WI38 (cell line): ENCODE measurements at regions not wholly inside any gene's neighbourhood (a gene's known extent, or its start where the extent isn't known, plus 50 kb on each side); places are given as distances from the start of the nearest gene placed in this dataset.
"Not testable (repeated sequence)": the region's sequence is repeated elsewhere in the genome, so short reads cannot be mapped to it uniquely, and the experiment has no call there.

Experiments used
- H3K4me3 ChIP-seq: 2 replicates; pipeline ENCODE4 v1.5.1; 2011; ENCODE audit warnings: low read depth, mild to moderate bottlenecking, control low read depth, low read length
- TF ChIP-seq, protein P1 (sequence below): IDR thresholded peaks from 2 replicates; pipeline ENCODE4 v1.5.1; 2012; ENCODE audit warnings: low read depth, mild to moderate bottlenecking, control low read depth, low read length

DNA sequence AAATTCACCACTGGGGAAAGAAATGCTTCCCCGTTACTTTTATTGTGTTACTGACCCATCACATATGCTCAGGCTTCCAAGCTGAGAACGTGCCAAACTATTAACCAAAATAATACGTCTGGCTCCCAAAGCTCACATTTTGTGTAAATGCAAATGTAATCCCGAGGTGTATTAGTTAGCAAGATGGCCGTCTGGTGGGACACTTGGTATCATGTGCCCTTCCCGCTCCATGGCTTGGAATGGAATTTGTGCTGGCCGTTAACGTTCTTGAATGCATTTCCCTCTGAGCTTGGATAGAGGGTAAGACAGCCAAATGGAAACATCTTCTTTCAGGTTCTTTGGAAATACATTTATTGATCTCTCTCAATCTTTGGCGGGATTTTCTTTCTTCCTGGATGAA, 105.0 kb downstream of the MFAP3L start:
- H3K4me3 ChIP-seq: no peak overlapping the region
- TF ChIP-seq, protein P1, sequence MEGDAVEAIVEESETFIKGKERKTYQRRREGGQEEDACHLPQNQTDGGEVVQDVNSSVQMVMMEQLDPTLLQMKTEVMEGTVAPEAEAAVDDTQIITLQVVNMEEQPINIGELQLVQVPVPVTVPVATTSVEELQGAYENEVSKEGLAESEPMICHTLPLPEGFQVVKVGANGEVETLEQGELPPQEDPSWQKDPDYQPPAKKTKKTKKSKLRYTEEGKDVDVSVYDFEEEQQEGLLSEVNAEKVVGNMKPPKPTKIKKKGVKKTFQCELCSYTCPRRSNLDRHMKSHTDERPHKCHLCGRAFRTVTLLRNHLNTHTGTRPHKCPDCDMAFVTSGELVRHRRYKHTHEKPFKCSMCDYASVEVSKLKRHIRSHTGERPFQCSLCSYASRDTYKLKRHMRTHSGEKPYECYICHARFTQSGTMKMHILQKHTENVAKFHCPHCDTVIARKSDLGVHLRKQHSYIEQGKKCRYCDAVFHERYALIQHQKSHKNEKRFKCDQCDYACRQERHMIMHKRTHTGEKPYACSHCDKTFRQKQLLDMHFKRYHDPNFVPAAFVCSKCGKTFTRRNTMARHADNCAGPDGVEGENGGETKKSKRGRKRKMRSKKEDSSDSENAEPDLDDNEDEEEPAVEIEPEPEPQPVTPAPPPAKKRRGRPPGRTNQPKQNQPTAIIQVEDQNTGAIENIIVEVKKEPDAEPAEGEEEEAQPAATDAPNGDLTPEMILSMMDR: no peak

DNA sequence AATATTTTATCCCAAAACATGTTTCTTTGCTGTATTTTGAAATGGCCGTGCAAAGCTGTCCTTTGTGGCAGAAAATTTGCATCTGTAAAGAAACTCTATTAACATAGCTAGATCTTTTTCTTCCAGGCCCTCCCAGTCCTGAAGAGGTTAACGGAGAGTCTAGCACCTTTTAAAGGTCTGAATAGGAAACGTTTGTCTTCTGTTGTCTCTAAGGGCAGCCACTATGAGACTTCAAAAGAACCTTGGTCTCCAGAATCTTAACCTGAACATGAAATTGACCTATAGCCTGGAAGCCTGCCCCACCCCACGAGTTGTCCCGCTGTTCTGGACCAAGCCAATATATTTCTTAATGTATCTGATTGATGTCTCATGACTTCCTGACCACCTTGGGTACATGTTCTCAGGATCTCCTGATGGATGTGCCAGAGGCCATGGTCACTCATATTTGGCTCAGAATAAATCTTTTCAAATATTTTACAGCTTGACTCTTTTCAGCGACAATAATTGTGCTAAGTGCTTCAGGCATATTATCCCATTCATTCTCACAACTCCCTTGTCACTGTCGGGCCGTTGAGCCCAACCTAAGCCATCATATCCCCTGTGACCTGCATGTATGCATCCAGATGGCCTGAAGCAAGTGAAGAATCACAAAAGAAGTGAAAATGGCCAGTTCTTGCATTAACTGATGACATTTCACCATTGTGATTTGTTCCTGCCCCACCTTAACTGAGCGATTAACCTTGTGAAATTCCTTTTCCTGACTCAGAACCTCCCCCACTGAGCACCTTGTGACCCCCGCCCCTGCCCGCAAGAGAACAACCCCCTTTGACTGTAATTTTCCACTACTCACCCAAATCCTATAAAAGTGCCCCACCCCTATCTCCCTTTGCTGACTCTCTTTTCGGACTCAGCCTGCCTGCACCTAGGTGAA, 106.7 kb downstream of the MFAP3L start:
- not testable (repeated sequence) for H3K4me3 ChIP-seq

DNA sequence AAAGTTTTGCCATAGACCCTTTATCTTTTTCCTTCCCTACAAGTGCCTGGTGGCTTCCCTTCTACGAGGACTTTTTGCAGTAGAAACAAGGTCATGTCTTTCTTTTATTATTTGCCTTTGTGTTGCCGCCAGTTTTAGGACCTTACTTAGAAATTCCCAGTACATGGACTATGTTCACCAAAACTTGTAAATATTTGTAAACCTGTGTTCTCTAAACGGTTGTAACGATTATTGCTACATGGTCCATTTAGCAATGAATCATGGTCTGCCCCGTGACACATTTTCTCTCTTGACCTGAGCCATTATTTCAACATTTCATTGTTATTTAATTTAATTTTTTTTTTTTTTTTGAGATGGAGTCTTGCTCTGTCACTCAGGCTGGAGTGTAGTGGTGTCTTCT, 110.7 kb downstream of the MFAP3L start:
- H3K4me3 ChIP-seq: no peak overlapping the region
- TF ChIP-seq, protein P1: no peak

DNA sequence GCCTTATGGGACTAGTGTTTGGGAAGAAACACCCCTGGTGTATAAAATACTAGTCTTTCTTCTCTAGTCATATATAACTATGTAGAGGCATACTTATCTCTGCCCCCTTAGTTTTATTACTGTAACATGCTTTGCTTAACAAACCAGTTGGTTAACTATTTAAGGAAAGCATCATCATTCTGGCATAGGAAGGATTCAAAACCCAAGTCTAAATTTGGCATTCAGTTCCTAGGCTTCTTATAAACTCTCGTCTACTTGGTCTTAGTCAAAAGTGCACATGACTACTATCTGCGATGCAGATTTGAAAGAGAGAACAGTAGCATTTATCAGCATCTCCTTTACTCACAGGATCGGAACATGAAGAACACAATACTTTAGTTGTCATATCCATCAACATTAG, 111.3 kb downstream of the MFAP3L start:
- TF ChIP-seq, protein P1: no peak

DNA sequence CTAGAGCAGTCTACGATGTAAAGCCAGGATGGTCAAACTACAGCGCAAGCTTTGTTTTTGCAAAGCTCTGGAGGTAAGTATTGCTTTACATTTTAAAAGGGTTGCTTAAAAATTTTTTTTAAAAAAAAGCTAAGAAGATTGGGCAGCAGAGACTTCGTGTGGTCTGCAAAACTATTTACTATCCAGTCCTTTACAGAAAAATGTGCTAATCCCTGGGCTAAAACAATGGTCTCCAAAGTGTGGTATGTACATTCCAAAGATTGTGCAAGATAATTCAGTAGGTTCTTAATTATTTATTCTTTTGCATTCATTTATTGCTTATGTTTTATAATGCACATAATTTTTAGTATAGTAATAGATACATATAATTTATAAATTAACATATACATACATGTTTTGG, 113.2 kb downstream of the MFAP3L start:
- TF ChIP-seq, protein P1: no peak

More for the DNA sequence above, 111.3 kb downstream of the MFAP3L start:
- no peak overlapping the region for H3K4me3 ChIP-seq

DNA sequence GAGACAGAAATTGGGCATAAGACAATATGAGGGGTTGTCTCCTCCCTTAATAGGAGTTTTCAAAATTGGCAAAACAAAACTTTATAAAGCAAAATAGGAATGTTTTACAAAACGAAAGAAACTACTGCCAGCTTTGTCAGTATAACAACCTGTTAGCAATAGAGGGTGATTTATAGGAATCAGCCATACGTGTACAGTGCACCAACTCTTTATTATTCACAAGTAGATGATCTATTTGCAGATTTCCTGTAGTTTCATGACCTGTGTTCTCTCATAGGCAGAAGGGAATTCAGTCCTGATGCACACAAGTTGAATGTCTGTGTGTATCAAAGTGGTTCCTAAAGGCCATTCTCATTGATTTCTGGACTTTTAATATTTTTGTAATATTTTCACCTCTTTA, 116.3 kb downstream of the MFAP3L start:
- TF ChIP-seq, protein P1: no peak
- H3K4me3 ChIP-seq: no peak overlapping the region

More for the DNA sequence above, 113.2 kb downstream of the MFAP3L start:
- no peak overlapping the region for H3K4me3 ChIP-seq

DNA sequence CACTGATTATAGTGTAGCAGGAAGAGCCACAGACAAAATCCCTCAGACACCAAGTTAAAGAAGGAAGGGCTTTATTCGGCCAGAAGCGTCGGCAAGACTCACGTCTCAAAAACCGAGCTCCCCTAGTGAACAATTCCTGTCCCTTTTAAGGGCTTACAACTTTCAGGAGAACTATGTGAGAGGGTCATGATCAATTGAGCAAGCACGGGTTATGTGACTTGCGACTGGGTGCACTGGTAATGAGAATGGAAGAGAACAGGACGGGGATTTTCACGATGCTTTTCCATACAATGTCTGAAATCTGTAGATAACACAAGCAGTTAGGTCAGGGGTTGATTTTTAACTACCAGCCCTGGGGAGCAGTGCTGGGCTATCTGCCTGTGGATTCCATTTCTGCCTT, 116.7 kb downstream of the MFAP3L start:
- no peak overlapping the region for H3K4me3 ChIP-seq
- TF ChIP-seq, protein P1: no peak

DNA sequence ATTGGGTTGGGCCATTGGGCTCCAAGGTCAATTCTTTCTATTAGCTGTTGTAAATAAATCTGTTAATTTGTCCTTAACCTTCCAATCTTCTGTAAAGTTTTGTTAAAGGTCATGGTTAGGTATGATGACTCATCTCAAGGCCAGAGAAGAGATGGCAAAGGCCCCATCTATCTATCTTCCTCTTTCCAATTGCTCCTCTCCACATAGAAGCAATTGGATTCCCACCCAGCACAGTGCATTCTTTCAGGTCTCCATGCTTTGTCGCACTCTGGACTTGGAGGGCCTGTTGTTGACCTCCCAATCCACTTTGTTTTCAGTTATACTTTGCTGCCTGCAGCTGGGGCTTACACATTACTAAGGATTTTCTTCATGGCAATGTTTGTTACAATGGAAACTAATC, 118.5 kb downstream of the MFAP3L start:
- TF ChIP-seq, protein P1: no peak

More for the DNA sequence above, 118.5 kb downstream of the MFAP3L start:
- no peak overlapping the region for H3K4me3 ChIP-seq
